ENCODE measurements at regions not wholly inside any gene's neighbourhood (a gene's known extent, or its start where the extent isn't known, plus 50 kb on each side); places are given as distances from the start of the nearest gene placed in this dataset.
"Not testable (repeated sequence)": the region's sequence is repeated elsewhere in the genome, so short reads cannot be mapped to it uniquely, and the experiment has no call there.

DNA sequence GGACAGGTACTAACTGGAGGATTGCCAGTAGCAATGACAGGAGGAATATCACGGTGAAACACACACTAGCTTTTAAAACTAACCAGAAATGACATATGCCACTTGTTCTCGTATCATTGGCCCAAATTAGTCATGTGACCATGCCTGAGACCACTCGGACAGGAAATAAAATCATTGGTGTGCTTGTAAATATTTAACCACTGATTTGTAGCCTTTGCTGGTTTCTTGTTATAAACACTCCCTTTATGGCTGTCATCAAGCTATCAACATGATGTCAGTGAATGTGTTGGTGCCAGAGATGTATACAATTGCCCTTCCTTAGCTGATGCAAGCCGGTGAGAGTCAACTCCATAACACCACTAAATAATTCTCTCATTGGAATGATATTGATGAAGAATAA lies 123.7 kb upstream of the ANKH start:
- TF ChIP-seq, protein P1, sequence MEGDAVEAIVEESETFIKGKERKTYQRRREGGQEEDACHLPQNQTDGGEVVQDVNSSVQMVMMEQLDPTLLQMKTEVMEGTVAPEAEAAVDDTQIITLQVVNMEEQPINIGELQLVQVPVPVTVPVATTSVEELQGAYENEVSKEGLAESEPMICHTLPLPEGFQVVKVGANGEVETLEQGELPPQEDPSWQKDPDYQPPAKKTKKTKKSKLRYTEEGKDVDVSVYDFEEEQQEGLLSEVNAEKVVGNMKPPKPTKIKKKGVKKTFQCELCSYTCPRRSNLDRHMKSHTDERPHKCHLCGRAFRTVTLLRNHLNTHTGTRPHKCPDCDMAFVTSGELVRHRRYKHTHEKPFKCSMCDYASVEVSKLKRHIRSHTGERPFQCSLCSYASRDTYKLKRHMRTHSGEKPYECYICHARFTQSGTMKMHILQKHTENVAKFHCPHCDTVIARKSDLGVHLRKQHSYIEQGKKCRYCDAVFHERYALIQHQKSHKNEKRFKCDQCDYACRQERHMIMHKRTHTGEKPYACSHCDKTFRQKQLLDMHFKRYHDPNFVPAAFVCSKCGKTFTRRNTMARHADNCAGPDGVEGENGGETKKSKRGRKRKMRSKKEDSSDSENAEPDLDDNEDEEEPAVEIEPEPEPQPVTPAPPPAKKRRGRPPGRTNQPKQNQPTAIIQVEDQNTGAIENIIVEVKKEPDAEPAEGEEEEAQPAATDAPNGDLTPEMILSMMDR (conservative IDR thresholded peaks at IDR 0.05; ENCODE audit: low read depth): no peak
- POLR2A ChIA-PET (ENCODE audit: low non-redundant PET): no interaction called here

DNA sequence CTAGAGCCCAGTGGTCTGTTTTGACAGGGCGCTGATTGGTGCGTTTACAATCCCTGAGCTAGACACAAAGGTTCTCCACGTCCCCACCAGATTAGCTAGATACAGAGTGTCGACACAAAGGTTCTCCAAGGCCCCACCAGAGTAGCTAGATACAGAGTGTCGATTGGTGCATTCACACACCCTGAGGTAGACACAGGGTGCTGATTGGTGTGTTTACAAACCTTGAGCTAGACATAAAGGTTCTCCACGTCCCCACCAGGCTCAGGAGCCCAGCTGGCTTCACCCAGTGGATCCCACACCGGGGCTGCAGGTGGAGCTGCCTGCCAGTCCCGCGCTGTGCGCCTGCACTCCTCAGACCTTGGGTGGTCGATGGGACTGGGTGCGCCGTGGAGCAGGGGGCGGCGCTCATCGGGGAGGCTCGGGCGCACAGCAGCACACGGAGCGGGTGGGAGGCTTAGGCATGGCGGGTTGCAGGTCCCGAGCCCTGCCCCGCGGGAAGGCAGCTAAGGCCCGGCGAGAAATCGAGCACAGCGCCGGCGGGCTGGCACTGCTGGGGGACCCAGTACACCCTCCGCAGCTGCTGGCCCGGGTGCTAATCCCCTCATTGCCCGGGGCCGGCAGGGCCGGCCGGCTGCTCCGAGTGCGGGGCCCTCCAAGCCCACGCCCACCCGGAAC lies 122.0 kb upstream of the ANKH start:
- POLR2A ChIA-PET (ENCODE audit: low non-redundant PET): interaction anchor here (0.6 kb wide), 1 partner anchor 28 kb away, joined by 3 read pairs; no protein-coding TSS in a partner anchor
- H3K27ac ChIP-seq; DNase-seq (ENCODE audit: low spot score); CTCF ChIA-PET: not testable (repeated sequence)

More for the DNA sequence above, 123.7 kb upstream of the ANKH start:
- no peak for DNase-seq (ENCODE audit: low spot score)
- H3K27ac ChIP-seq: no peak overlapping the region
- CTCF ChIA-PET: no interaction called here

- DNase-seq (ENCODE audit: low spot score); CTCF ChIA-PET; POLR2A ChIA-PET (ENCODE audit: low non-redundant PET): not testable (repeated sequence)
These were observed 121.3 kb upstream of the ANKH start for GRCh38 chr5:14992751-14993458.

GRCh38 chr5:14988223-14988622 lies 116.6 kb upstream of the ANKH start:
- ChIA-PET POLR2A (ENCODE audit: low non-redundant PET) (no interaction called here), CTCF (interaction anchor here (0.6 kb wide), 1 partner anchor 39 kb away, joined by 3 read pairs; no protein-coding TSS in a partner anchor)
- DNase-seq (ENCODE audit: low spot score): no peak
- TF ChIP-seq, protein P1 (conservative IDR thresholded peaks at IDR 0.05; ENCODE audit: low read depth): no peak
- no peak overlapping the region for H3K27ac ChIP-seq

More at GRCh38 chr5:14992751-14993458, 121.3 kb upstream of the ANKH start:
- not testable (repeated sequence) for H3K27ac ChIP-seq

- TF ChIP-seq, protein P1 (conservative IDR thresholded peaks at IDR 0.05; ENCODE audit: low read depth): no peak
- POLR2A ChIA-PET (ENCODE audit: low non-redundant PET): no interaction called here
- CTCF ChIA-PET: no interaction called here
- DNase-seq (ENCODE audit: low spot score): no peak
- H3K27ac ChIP-seq: no peak overlapping the region
These were observed 114.8 kb upstream of the ANKH start for GRCh38 chr5:14986413-14986812.

GRCh38 chr5:14983666-14984441 lies 112.3 kb upstream of the ANKH start:
- TF ChIP-seq, protein P1 (conservative IDR thresholded peaks at IDR 0.05; ENCODE audit: low read depth): no peak
- ChIA-PET CTCF (interaction anchor here (0.8 kb wide), 1 partner anchor 21 kb away, joined by 3 read pairs; no protein-coding TSS in a partner anchor), POLR2A (ENCODE audit: low non-redundant PET) (no interaction called here)
- H3K27ac ChIP-seq: no peak overlapping the region
- DNase-seq (ENCODE audit: low spot score): no peak

GRCh38 chr5:14980698-14981097 lies 109.1 kb upstream of the ANKH start:
- no peak for DNase-seq (ENCODE audit: low spot score)
- ChIA-PET CTCF (interaction anchor here (0.5 kb wide), 1 partner anchor 1517 kb away, joined by 4 read pairs; no protein-coding TSS in a partner anchor), POLR2A (ENCODE audit: low non-redundant PET) (no interaction called here)
- TF ChIP-seq, protein P1 (conservative IDR thresholded peaks at IDR 0.05; ENCODE audit: low read depth): no peak
- H3K27ac ChIP-seq: no peak overlapping the region

Measured in RWPE1 (cell line).